HG02885 (cell line): ENCODE measurements at regions not wholly inside any gene's neighbourhood (a gene's known extent, or its start where the extent isn't known, plus 50 kb on each side); places are given as distances from the start of the nearest gene placed in this dataset.
A peak's percentile ranks its signal among the peaks of the same experiment; 100 is the strongest.

Experiments
- ATAC-seq: cut with Tn5 transposase; IDR thresholded peaks from one replicate; pipeline ENCODE4 v1.9.1; 2021; ENCODE audit warnings: mild to moderate bottlenecking; ENCODE audit not compliant: unreplicated experiment, poor library complexity

- ATAC-seq = no peak
These were observed 50.9 kb downstream of the TNP1 start for GRCh38 chr2:216808805-216809425.

- no peak for ATAC-seq
These were observed 52.0 kb downstream of the TNP1 start for GRCh38 chr2:216807857-216808272.

- ATAC-seq = no peak
These were observed 55.2 kb downstream of the TNP1 start for GRCh38 chr2:216804357-216805350.

- ATAC-seq = no peak
These were observed 56.1 kb downstream of the TNP1 start for GRCh38 chr2:216803791-216804190.

GRCh38 chr2:216802516-216803215 lies 57.2 kb downstream of the TNP1 start:
- no peak for ATAC-seq

GRCh38 chr2:216800836-216801235 lies 59.0 kb downstream of the TNP1 start:
- ATAC-seq = no peak

GRCh38 chr2:216799873-216800431 lies 59.9 kb downstream of the TNP1 start:
- ATAC-seq = no peak

GRCh38 chr2:216796115-216796840 lies 63.6 kb downstream of the TNP1 start:
- no peak for ATAC-seq

- ATAC-seq = no peak
These were observed 66.5 kb downstream of the TNP1 start for GRCh38 chr2:216793386-216793785.

- ATAC-seq = no peak
These were observed 67.4 kb downstream of the TNP1 start for GRCh38 chr2:216792222-216793021.

- no peak for ATAC-seq
These were observed 68.6 kb downstream of the TNP1 start for GRCh38 chr2:216791303-216791702.

- no peak for ATAC-seq
These were observed 70.8 kb downstream of the TNP1 start for GRCh38 chr2:216789081-216789480.

GRCh38 chr2:216787851-216788540 lies 71.9 kb downstream of the TNP1 start:
- no peak for ATAC-seq

GRCh38 chr2:216786676-216787075 lies 73.2 kb downstream of the TNP1 start:
- no peak for ATAC-seq

GRCh38 chr2:216784456-216784855 lies 75.4 kb downstream of the TNP1 start:
- ATAC-seq = no peak

GRCh38 chr2:216781709-216782108 lies 78.2 kb downstream of the TNP1 start:
- no peak for ATAC-seq

GRCh38 chr2:216780843-216781242 lies 79.0 kb downstream of the TNP1 start:
- ATAC-seq = no peak

GRCh38 chr2:216777637-216778273 lies 82.1 kb downstream of the TNP1 start:
- peak; percentile 96 for ATAC-seq
